Hypothalamus (tissue), 51 donors: ENCODE measurements at regions not wholly inside any gene's neighbourhood (a gene's known extent, or its start where the extent isn't known, plus 50 kb on each side); places are given as distances from the start of the nearest gene placed in this dataset.

Experiments
- DNase-seq, 51 donors: peaks; one replicate each; lab custom pipeline; 2025; lab: John Stamatoyannopoulos, UW

- no peak for DNase-seq
These were observed 261.3 kb upstream of the MEOX2 start for GRCh38 chr7:15947754-15948153.

DNA sequence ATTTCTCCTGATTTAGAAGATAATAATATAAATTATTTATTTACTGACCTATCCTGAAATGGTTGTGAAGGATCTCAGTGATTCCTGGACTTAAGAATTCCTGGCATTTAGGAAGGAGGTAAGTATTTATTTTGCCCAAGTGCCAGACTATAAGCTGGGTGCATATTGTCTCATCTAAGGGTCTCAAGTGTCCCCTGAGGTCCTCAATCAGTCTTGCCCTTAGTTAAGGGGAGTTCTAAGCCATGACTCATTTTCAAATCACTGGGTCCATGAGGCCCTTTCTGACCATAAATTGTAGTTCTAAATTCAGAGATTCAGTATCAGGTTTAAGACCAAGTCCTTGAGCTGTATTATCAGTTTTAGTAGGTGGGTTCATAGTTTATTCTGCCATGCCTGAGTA is 251.6 kb upstream of the MEOX2 start:
- DNase-seq, result no peak

GRCh38 chr7:15937571-15937970 is 251.1 kb upstream of the MEOX2 start:
- no peak for DNase-seq

- DNase-seq, result no peak
These were observed 250.5 kb upstream of the MEOX2 start for GRCh38 chr7:15936991-15937390.

GRCh38 chr7:15932318-15932717 is 245.8 kb upstream of the MEOX2 start:
- no peak for DNase-seq

- no peak for DNase-seq
These were observed 242.9 kb upstream of the MEOX2 start for GRCh38 chr7:15929411-15929810.

GRCh38 chr7:15925608-15926007 is 239.1 kb upstream of the MEOX2 start:
- DNase-seq, result no peak

DNA sequence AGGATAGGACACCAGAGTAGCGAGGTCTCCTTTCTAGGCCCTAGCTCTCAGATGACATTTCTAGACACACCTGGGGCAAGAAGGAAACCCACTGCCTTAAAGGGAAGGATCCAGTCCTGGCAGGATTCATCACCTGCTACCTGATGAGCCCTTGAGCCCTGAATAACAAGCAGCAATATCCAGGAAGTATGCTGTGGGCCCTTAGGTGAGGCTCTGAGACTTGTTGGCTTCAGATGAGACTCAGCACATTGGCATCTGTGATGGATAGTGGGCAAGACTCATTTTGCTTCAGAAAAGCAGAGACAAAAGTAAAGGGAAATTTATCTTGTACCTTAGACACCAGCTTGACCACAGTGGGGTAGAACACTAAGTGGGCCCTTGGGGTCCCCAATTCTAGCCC is 238.4 kb upstream of the MEOX2 start:
- no peak for DNase-seq

DNA sequence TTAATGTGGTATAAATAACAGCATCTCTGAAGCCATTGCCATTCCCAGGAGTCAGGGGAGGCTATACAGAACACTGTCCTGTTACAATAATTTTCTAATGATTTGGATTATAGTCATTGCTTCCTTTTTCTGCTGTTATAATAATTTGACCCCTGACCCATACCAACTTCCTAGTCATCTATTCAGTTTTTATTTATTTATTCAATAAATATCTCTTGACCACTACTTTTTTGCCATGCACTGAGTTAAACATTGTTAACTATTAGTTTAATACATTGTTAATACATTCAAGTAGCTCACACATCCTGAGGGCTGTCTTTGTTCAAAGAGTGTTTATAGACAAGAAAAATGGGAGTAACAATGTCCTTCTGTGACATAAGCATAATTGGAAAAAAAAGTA is 235.5 kb upstream of the MEOX2 start:
- no peak for DNase-seq

GRCh38 chr7:15921576-15921975 is 235.1 kb upstream of the MEOX2 start:
- DNase-seq, result no peak

- DNase-seq, result no peak
These were observed 234.5 kb upstream of the MEOX2 start for GRCh38 chr7:15920953-15921352.

DNA sequence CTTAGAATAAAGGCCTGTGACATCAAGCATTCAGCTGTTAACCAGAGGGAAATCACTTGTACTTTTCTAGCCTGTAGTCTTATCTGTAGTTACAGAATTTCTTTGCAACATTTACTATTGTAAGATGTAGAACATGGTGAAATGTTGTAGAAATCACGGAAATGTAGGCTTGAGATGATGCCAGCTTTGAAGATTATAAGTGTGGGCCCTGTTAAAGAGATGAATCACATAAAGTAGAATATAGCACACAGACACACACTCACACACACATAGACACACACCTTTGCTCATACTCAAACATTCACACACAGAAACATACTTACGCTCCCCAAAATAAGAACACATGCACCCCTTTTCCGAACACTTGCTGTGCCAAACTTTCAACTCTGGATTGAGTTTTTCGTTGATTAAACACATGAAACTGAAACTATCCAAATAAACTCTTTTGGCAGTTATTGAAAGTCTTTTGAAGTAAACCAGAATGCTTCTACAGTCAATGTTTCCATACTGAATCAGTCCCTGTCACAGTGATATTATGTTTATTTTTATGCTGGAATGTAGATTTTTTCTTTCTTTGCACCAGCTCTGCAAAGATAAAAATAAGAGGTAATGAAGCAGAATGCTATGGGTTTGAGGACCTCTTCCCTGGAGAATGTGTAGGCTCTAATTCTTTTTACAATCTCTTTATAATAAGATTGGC is 230.3 kb upstream of the MEOX2 start:
- no peak for DNase-seq

GRCh38 chr7:15915686-15916293 is 229.3 kb upstream of the MEOX2 start:
- no peak for DNase-seq

DNA sequence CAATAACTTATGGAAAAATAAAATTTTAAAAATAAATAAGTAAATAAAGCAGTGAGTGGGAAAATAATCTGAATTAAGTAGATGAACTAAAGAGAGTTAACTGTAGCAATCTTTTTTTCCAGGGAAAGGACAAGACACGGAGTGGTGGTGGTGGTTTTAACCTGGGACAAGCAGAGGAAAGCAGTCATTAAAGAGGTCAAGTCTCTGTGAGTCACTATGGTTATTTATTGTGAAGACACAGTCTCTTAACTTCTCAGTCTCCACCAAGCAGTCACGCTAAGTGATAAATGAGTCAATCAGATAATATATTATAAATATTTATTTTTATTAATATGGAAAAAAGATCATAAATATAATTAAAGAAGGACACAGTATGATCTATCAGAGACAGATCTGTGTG is 228.1 kb upstream of the MEOX2 start:
- no peak for DNase-seq

DNA sequence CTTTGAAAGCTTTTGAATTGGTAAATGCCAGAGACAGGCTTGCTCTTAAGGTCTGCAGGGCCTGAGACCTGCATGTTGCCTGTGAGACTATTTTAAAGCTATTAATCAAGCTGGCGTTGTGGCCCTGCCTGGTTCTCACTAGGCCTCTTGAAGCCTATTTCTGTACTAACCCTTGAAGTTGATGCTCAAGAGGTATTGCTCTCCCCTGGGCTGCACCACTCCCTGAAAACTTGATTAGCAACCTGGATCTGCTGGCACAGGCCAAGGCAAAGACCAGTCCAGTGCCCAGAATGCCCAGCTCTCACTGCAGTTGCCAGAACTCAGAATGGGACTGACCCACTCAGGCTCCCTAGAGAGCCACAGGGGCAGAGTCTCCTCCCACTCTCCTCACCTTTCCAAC is 220.0 kb upstream of the MEOX2 start:
- no peak for DNase-seq

- DNase-seq, result no peak
These were observed 219.0 kb upstream of the MEOX2 start for GRCh38 chr7:15905251-15906040.

DNA sequence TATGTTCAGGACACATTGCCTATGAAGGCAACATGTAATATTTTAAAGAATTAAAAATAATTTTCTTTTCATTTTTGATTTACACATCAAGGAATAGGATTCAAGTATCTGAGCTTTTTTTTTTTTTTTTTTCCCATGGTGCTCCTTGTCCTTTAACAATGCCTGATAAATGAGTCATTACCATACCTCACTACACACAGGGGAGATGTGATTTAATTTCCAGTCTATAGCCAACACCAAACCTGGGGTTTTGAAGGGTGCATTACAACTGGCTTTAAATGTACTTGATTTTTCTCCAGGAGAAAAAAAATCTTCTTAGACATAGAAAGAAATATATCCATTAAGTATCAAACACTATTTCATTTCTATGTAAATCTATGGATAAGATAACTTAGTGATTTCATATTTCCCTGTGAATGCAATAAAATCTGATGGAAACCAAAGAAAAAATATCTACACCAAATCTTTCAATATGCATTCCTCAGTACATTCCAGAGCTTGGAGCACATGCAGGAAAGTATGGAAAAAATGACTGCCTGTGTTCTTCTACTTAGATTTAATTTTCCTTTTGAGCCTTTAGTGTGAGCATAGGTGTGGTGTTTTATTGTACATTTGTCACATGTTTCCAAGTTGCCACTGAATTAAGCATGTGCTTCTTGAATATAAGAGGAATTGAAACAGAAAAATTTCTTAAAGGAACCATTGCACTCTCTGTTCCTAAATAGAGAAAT is 204.8 kb upstream of the MEOX2 start:
- DNase-seq, result no peak

- DNase-seq, result no peak
These were observed 203.0 kb upstream of the MEOX2 start for GRCh38 chr7:15889507-15889906.

DNA sequence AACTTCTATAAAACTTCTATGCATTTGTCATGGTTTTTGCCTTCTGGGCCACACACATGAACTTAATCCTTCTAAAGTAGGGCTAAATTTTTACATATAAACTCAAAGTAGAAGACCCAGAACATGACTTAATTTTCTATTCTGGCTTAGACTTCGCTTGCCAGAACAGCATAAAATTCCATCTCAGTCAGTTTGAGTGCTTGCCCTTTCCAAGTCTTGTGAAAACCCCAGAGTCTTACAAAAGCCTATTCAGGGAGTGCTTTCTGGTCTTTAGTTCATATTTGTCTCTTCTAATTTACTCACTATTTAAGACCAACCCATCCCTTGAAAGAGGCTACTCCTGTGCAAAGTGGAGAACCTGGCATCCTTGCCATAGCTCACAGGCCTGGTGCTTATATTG is 201.6 kb upstream of the MEOX2 start:
- DNase-seq, result no peak

DNA sequence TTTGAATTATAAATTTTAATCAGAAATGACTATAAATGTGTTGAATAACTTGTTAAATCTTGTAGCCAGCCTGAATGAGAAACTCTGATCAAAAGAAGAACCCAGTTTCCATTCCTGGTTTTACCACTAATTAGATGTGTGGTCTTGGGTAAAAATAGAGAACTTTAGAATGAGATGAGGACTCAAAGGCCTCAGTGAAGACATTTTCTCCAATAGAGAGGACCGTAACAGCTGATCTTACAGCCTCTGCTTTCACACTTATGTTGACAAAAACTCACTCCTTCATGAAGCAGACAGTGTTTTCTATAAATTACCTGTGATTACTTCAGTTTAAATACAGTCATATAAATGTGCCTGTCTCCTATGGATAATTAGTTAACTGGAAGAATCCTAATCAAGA is 200.1 kb upstream of the MEOX2 start:
- DNase-seq, result no peak

GRCh38 chr7:15885678-15886077 is 199.2 kb upstream of the MEOX2 start:
- DNase-seq, result no peak
